Loucy (cell line): ENCODE measurements at regions not wholly inside any gene's neighbourhood (a gene's known extent, or its start where the extent isn't known, plus 50 kb on each side); places are given as distances from the start of the nearest gene placed in this dataset.

Experiments used
- H2AFZ ChIP-seq: fragments of 200-600 bp; sonication (generic); 2 replicates; pipeline ENCODE4 v1.6.0; 2016; ENCODE audit warnings: antibody characterized with exemption, mild to moderate bottlenecking, low read length, moderate library complexity
- H3F3A ChIP-seq: fragments of 200-600 bp; 2 replicates; pipeline ENCODE4 v1.6.0; 2016; ENCODE audit warnings: antibody characterized with exemption, low read depth, mild to moderate bottlenecking
- H3K27me3 ChIP-seq: fragments of 200-600 bp; sonication (generic); 2 replicates; pipeline ENCODE4 v1.6.1; 2014; ENCODE audit warnings: low read length, mild to moderate bottlenecking; ENCODE audit not compliant: insufficient read depth, poor library complexity, severe bottlenecking
- H3K36me3 ChIP-seq: fragments of 200-600 bp; sonication (generic); 2 replicates; pipeline ENCODE4 v1.6.1; 2016; ENCODE audit warnings: low read length; ENCODE audit not compliant: insufficient read depth
- H3K4me1 ChIP-seq: fragments of 200-600 bp; sonication (generic); 2 replicates; pipeline ENCODE4 v1.5.1; 2014; ENCODE audit warnings: low read length, mild to moderate bottlenecking; ENCODE audit not compliant: insufficient read depth, poor library complexity, severe bottlenecking
- H3K4me2 ChIP-seq: fragments of 200-600 bp; sonication (generic); 2 replicates; pipeline ENCODE4 v1.6.0; 2014; ENCODE audit warnings: antibody characterized with exemption, low read length, low read depth, mild to moderate bottlenecking; ENCODE audit not compliant: poor library complexity, severe bottlenecking
- H3K4me3 ChIP-seq: fragments of 200-600 bp; sonication (generic); 2 replicates; pipeline ENCODE4 v1.5.1; 2014; ENCODE audit warnings: low read length, mild to moderate bottlenecking, mixed read lengths; ENCODE audit not compliant: poor library complexity, severe bottlenecking
- H3K79me2 ChIP-seq: fragments of 200-600 bp; sonication (generic); 2 replicates; pipeline ENCODE4 v1.6.1; 2014; ENCODE audit warnings: low read length; ENCODE audit not compliant: insufficient read depth
- H3K9ac ChIP-seq: fragments of 200-600 bp; sonication (generic); 2 replicates; pipeline ENCODE4 v1.6.0; 2014; ENCODE audit warnings: mild to moderate bottlenecking, low read depth, low read length, moderate library complexity; ENCODE audit not compliant: poor library complexity, severe bottlenecking
- H3K9me2 ChIP-seq: fragments of 200-600 bp; sonication (generic); replicated peaks from 2 replicates; pipeline ENCODE4 v1.6.1; 2016; ENCODE audit warnings: low read depth, low read length, mixed read lengths
- H3K9me3 ChIP-seq: fragments of 200-600 bp; sonication (generic); 2 replicates; pipeline ENCODE4 v1.6.1; 2014; ENCODE audit warnings: mild to moderate bottlenecking, antibody characterized with exemption, low read length, low read depth; ENCODE audit not compliant: insufficient read depth
- H4K20me1 ChIP-seq: fragments of 200-600 bp; sonication (generic); 2 replicates; pipeline ENCODE4 v1.6.0; 2014; ENCODE audit warnings: antibody characterized with exemption, low read length, mild to moderate bottlenecking; ENCODE audit not compliant: insufficient read depth, poor library complexity, severe bottlenecking
- CTCF ChIP-seq: fragments of 200-600 bp; sonication (generic); conservative IDR thresholded peaks from 2 replicates; pipeline ENCODE4 v1.5.1; 2014; ENCODE audit warnings: mild to moderate bottlenecking, antibody characterized with exemption, low read length
- EZH2phosphoT487 ChIP-seq: fragments of 200-600 bp; IDR thresholded peaks from 2 replicates; pipeline ENCODE4 v1.6.1; 2018; ENCODE audit warnings: antibody characterized with exemption, mild to moderate bottlenecking, moderate library complexity, borderline replicate concordance

- TF ChIP-seq CTCF (no peak), EZH2phosphoT487 (no peak)
- no peak overlapping the region for H3K4me3 ChIP-seq
- H3K9ac ChIP-seq, result no peak overlapping the region
- H3K9me3 ChIP-seq, result no peaks in the 10 kb centered on the region
- H4K20me1 ChIP-seq, result no peaks in the 10 kb centered on the region
- H3F3A ChIP-seq, result no peaks in the 10 kb centered on the region
- H3K4me1 ChIP-seq, result peaks cover 26% of the 10 kb centered on the region
- no peaks in the 10 kb centered on the region for H3K79me2 ChIP-seq
- peak overlapping the region; percentile 31 for H3K4me2 ChIP-seq
- no peaks in the 10 kb centered on the region for H3K27me3 ChIP-seq
- H2AFZ ChIP-seq, result no peak overlapping the region; the same call in 1 of the 2 replicates
- no peaks in the 10 kb centered on the region for H3K36me3 ChIP-seq
- no peaks in the 10 kb centered on the region for H3K9me2 ChIP-seq
Observed at GRCh38 chr6:85004361-85004995, 240.1 kb upstream of the TBX18 start.

GRCh38 chr6:85002847-85003246, 238.4 kb upstream of the TBX18 start:
- no peak overlapping the region for H2AFZ ChIP-seq
- TF ChIP-seq CTCF (no peak), EZH2phosphoT487 (no peak)
- H4K20me1 ChIP-seq, result no peaks in the 10 kb centered on the region

GRCh38 chr6:85000001-85000400, 235.6 kb upstream of the TBX18 start:
- no peak overlapping the region for H2AFZ ChIP-seq
- H3K36me3 ChIP-seq, result no peaks in the 10 kb centered on the region
- no peaks in the 10 kb centered on the region for H3K9me3 ChIP-seq
- no peaks in the 10 kb centered on the region for H4K20me1 ChIP-seq
- H3K4me1 ChIP-seq, result peaks cover 20% of the 10 kb centered on the region
- H3K9ac ChIP-seq, result no peak overlapping the region
- H3F3A ChIP-seq, result no peaks in the 10 kb centered on the region
- no peak overlapping the region for H3K4me3 ChIP-seq
- H3K9me2 ChIP-seq, result no peaks in the 10 kb centered on the region
- no peak overlapping the region for H3K4me2 ChIP-seq
- H3K79me2 ChIP-seq, result no peaks in the 10 kb centered on the region
- no peak for TF ChIP-seq CTCF
- TF ChIP-seq EZH2phosphoT487, result no peak
- no peaks in the 10 kb centered on the region for H3K27me3 ChIP-seq

More at GRCh38 chr6:85002847-85003246, 238.4 kb upstream of the TBX18 start:
- no peaks in the 10 kb centered on the region for H3K79me2 ChIP-seq
- H3K4me3 ChIP-seq, result no peak overlapping the region
- H3K27me3 ChIP-seq, result no peaks in the 10 kb centered on the region
- no peak overlapping the region for H3K4me2 ChIP-seq
- no peaks in the 10 kb centered on the region for H3K9me3 ChIP-seq
- H3F3A ChIP-seq, result no peaks in the 10 kb centered on the region
- H3K4me1 ChIP-seq, result peaks cover 26% of the 10 kb centered on the region
- no peak overlapping the region for H3K9ac ChIP-seq
- no peaks in the 10 kb centered on the region for H3K9me2 ChIP-seq
- no peaks in the 10 kb centered on the region for H3K36me3 ChIP-seq
